Fibroblast of skin of right quadriceps (primary cell): ENCODE measurements at regions not wholly inside any gene's neighbourhood (a gene's known extent, or its start where the extent isn't known, plus 50 kb on each side); places are given as distances from the start of the nearest gene placed in this dataset.

Experiments
- DNase-seq: peaks from one replicate; pipeline ENCODE4 v3.0.0-alpha.2; 2013

GRCh38 chr4:100082852-100083251 lies 107.4 kb downstream of the DDIT4L start:
- DNase-seq: no peak

GRCh38 chr4:100081491-100081890 lies 108.8 kb downstream of the DDIT4L start:
- DNase-seq: no peak

DNA sequence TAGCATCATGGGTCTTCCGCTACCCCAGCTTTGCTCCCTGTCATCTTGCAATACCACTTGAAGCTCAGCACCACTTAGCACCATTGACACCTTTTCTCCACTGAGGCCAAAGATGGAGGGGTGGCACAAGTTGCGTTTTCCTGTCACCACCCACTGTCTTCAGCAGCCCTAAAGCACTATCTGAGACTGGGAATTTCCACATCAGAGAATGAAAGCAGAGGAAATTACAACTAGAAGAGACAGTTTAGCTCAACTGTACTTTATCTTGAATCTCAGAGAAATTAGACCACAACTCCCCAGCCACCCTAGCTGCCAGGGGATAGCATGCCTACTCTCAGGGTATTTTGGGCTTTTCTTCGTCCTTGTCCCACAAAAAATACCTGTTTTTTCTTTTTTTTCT lies 111.0 kb downstream of the DDIT4L start:
- DNase-seq: no peak

- DNase-seq: no peak
These were observed 113.5 kb downstream of the DDIT4L start for GRCh38 chr4:100076753-100077152.

DNA sequence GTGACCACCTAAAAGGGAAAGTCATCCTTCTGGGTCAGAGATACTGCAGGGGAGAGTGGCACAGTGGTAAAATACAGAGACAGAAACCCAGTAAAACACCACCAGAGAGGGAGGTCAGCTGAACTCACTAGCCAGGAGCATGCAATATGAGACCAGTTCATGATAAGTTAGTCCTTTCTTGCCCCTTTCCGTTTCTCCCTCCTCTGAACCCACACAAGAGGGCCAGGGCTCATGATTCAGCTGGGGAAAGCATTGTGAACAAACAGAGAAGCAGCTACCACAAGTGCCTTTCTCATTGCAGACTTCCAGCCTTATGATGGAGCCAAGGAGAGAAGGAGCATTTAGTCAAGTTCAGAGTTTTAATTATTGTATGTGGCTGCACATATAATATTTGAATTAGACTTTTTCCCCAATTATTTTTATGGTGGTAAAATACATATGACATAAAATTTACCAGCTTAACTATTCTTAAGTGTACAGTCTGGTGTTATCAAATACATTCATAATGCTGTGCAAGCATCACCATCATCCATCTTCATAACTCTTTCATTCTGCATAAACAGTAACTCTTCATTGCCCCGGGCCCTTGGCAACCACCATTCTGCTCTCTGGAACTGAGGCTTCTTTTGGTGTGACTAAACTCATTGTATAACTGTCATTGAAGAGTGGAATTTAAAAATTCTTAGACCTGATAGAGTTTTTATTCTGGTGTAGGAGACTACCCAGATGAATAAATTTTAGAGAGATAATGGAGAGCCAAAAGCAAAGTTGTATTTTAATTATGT lies 114.6 kb downstream of the DDIT4L start:
- DNase-seq: no peak

DNA sequence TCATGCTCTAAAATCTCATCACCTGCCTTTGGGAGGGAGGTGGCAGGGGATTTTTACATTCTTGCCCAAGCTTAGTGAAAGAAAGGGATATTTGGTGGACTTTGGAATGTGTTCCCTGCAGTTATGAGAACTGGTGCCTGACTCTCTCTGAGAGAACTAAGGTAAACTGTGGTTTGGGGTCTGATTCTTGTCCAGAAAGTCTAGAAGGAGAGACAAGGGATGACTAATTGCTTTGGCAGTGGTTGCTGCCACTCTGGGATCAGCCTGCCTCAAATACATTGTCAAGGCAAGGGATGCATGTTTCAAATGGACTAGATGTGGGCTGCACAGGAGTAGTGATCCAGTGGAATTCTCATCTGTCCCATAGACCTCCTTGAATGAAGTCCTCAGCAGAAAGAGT lies 115.2 kb downstream of the DDIT4L start:
- peak; percentile 28 for DNase-seq

GRCh38 chr4:100071506-100071905 lies 118.8 kb downstream of the DDIT4L start:
- no peak for DNase-seq

GRCh38 chr4:100070868-100071267 lies 119.4 kb downstream of the DDIT4L start:
- DNase-seq: no peak

- no peak for DNase-seq
These were observed 119.1 kb upstream of the H2AZ1 start for GRCh38 chr4:100069207-100069606.

- DNase-seq: no peak
These were observed 117.2 kb upstream of the H2AZ1 start for GRCh38 chr4:100067255-100067654.

DNA sequence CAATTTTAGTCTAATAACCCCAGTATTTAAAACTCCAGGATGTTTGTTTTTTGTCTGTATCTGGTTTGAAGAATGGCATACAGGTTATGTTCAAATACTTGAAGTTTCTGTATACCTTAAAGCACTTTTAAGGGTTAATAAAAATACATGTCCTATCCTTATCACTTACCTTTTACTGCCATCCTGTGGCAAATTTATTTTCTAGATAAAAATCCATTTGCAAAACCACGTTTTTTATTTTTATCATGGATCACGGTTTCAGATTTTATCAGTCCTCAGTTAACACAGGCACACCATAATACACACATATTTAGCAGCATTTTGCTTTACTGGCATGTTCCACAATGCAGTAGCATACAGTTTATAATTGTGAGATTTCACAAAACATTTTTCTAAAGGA lies 113.3 kb upstream of the H2AZ1 start:
- no peak for DNase-seq

GRCh38 chr4:100062921-100063320 lies 112.8 kb upstream of the H2AZ1 start:
- DNase-seq: peak; percentile 42

GRCh38 chr4:100061835-100062234 lies 111.8 kb upstream of the H2AZ1 start:
- DNase-seq: peak; percentile 34

GRCh38 chr4:100060765-100061416 lies 110.8 kb upstream of the H2AZ1 start:
- DNase-seq: no peak

DNA sequence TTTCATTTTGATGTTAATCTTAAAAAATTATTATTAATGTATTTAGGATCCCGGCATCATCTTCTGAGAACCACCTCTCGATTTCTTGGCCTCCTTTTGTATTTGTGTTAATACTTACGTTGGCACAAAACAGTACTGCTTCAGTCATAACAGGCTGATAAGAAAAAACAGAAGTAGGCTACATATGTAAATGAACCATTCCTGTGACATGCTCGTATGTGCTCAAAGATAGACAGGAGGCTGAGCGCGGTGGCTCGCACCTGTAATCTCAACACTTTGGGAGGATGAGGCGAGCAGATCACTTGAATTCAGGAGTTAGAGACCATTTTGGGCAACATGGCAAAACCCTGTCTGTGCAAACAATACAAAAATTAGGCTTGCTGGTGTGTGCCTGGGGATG lies 109.4 kb upstream of the H2AZ1 start:
- no peak for DNase-seq

DNA sequence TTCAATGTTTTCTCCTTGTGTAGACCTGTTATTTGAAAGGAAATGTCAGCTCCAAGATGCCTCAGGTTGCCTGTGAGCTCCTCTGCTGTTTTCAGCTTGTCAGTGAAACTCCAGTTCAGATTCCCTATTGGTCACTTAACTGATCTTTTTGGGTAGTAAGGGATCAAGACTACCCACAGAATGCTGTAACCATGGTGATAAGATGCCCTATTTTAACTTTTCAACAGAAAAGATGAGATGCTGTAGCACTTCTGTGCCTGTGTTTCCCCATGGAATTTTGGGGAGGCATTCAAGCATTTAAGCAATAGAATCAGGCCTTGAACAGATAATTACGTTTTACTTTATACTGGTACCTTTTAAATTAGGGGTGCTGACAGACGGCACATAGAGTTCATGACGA lies 106.6 kb upstream of the H2AZ1 start:
- DNase-seq: no peak

GRCh38 chr4:100054071-100054470 lies 104.0 kb upstream of the H2AZ1 start:
- DNase-seq: no peak

DNA sequence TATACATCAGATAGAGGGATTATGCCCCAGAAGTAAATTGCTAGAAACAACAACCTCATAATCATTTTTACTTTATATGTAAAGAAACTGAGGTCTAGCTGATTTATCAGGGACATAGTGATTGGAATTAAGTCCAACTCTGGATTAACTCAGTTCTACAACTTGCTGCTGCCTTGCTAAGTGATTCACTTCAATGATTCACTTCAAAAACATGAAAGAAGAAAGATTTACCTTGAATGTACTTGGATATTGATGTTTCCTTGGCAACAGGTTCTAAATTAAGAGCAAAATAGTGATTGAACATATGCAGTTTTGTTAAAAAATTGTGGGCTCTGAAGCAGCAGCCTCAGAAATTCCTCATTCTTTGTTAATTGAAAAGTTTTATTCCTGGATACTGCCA lies 99.8 kb upstream of the H2AZ1 start:
- no peak for DNase-seq

- no peak for DNase-seq
These were observed 92.6 kb upstream of the H2AZ1 start for GRCh38 chr4:100042711-100043110.

- DNase-seq: no peak
These were observed 92.2 kb upstream of the H2AZ1 start for GRCh38 chr4:100042235-100042634.

DNA sequence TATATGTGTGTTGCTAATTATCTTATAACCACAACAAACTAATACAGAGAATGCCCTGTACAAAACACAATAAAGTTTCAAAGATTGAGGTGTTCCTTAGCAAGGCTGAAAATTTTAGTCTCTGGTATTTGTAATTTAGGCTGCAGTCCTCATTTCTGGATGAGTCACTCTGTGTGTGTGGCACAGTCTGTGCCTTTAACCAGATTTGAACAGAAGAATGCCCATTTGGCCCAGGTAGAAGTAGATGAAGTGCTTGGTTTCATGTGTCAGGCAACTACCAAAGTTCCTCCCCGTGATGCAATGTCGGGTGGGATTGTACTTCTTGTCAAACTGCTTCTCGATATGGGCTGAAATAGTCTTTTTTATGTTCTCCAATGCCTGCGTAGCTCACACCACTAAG lies 91.6 kb upstream of the H2AZ1 start:
- DNase-seq: no peak

- no peak for DNase-seq
These were observed 84.1 kb upstream of the H2AZ1 start for GRCh38 chr4:100034023-100034664.

DNA sequence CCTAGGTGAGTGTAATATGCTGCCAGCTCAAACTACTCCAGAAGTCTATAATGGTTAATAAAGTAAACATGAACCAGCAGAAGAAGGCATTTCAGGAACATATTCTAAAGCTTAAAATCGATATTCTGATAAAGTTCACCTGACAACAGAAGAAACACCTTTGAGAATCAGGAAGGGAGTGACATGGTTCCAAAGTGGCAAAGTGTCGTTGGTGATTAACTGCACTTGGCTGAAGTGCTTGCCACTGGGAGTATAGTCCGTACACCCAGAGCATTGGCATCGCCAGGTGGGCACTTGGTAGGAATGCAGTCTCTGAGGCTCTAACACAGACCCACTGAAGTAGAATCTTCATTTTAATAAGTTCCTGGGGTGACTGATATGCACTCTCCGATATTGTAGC lies 76.0 kb upstream of the H2AZ1 start:
- no peak for DNase-seq

- no peak for DNase-seq
These were observed 73.7 kb upstream of the H2AZ1 start for GRCh38 chr4:100023800-100024199.
